ENCODE measurements at regions not wholly inside any gene's neighbourhood (a gene's known extent, or its start where the extent isn't known, plus 50 kb on each side); places are given as distances from the start of the nearest gene placed in this dataset.
"Not testable (repeated sequence)": the region's sequence is repeated elsewhere in the genome, so short reads cannot be mapped to it uniquely, and the experiment has no call there.

GRCh38 chr4:81723019-81723884, 251.5 kb upstream of the RASGEF1B start:
- no peak for DNase-seq (ENCODE audit: low spot score)

- no peak for DNase-seq (ENCODE audit: low spot score)
These were observed 250.7 kb upstream of the RASGEF1B start for GRCh38 chr4:81722290-81722851.

GRCh38 chr4:81715757-81716156, 244.1 kb upstream of the RASGEF1B start:
- DNase-seq (ENCODE audit: low spot score), result no peak

GRCh38 chr4:81715357-81715756, 243.7 kb upstream of the RASGEF1B start:
- not testable (repeated sequence) for DNase-seq (ENCODE audit: low spot score)

- no peak for DNase-seq (ENCODE audit: low spot score)
These were observed 242.6 kb upstream of the RASGEF1B start for GRCh38 chr4:81714291-81714690.

- no peak for DNase-seq (ENCODE audit: low spot score)
These were observed 241.0 kb upstream of the RASGEF1B start for GRCh38 chr4:81712714-81713113.

GRCh38 chr4:81704461-81704860, 232.8 kb upstream of the RASGEF1B start:
- no peak for DNase-seq (ENCODE audit: low spot score)

- DNase-seq (ENCODE audit: low spot score), result no peak
These were observed 228.5 kb upstream of the RASGEF1B start for GRCh38 chr4:81700189-81700588.

GRCh38 chr4:81698538-81699296, 227.0 kb upstream of the RASGEF1B start:
- no peak for DNase-seq (ENCODE audit: low spot score)

- DNase-seq (ENCODE audit: low spot score), result no peak
These were observed 222.6 kb upstream of the RASGEF1B start for GRCh38 chr4:81694176-81694913.

GRCh38 chr4:81690871-81691270, 219.2 kb upstream of the RASGEF1B start:
- no peak for DNase-seq (ENCODE audit: low spot score)

- peak; percentile 33 for DNase-seq (ENCODE audit: low spot score)
These were observed 216.4 kb upstream of the RASGEF1B start for GRCh38 chr4:81688085-81688484.

GRCh38 chr4:81687471-81687870, 215.8 kb upstream of the RASGEF1B start:
- DNase-seq (ENCODE audit: low spot score), result no peak

GRCh38 chr4:81685104-81685503, 213.4 kb upstream of the RASGEF1B start:
- no peak for DNase-seq (ENCODE audit: low spot score)

- DNase-seq (ENCODE audit: low spot score), result no peak
These were observed 212.6 kb upstream of the RASGEF1B start for GRCh38 chr4:81684352-81684751.

- DNase-seq (ENCODE audit: low spot score), result no peak
These were observed 210.8 kb upstream of the RASGEF1B start for GRCh38 chr4:81682492-81682891.

GRCh38 chr4:81679315-81679714, 207.6 kb upstream of the RASGEF1B start:
- no peak for DNase-seq (ENCODE audit: low spot score)

GRCh38 chr4:81678801-81679200, 207.1 kb upstream of the RASGEF1B start:
- DNase-seq (ENCODE audit: low spot score), result no peak

GRCh38 chr4:81676537-81676936, 204.8 kb upstream of the RASGEF1B start:
- DNase-seq (ENCODE audit: low spot score), result no peak

- no peak for DNase-seq (ENCODE audit: low spot score)
These were observed 204.2 kb upstream of the RASGEF1B start for GRCh38 chr4:81675791-81676393.

GRCh38 chr4:81673961-81674360, 202.3 kb upstream of the RASGEF1B start:
- DNase-seq (ENCODE audit: low spot score), result no peak

- not testable (repeated sequence) for DNase-seq (ENCODE audit: low spot score)
These were observed 196.6 kb upstream of the RASGEF1B start for GRCh38 chr4:81668328-81668727.
